Stimulated activated CD4-positive, alpha-beta T cell treated with anti-CD3 and anti-CD28 coated beads, TNF-alpha, amount 100 ng/mL, for 24 hours (primary cell): ENCODE measurements at regions not wholly inside any gene's neighbourhood (a gene's known extent, or its start where the extent isn't known, plus 50 kb on each side); places are given as distances from the start of the nearest gene placed in this dataset.
"Not testable (repeated sequence)": the region's sequence is repeated elsewhere in the genome, so short reads cannot be mapped to it uniquely, and the experiment has no call there.

ENCODE experiments used
- DNase-seq, 3 experiments: peaks; one replicate each; pipeline ENCODE4 v3.0.0-alpha.2; 2020; ENCODE audit warnings: low read depth in 3 of 3

GRCh38 chr9:2394087-2394741 is 227.4 kb upstream of the VLDLR start:
- not testable (repeated sequence) for DNase-seq

GRCh38 chr9:2395814-2396612 is 225.6 kb upstream of the VLDLR start:
- DNase-seq: no peak

GRCh38 chr9:2396622-2397285 is 224.8 kb upstream of the VLDLR start:
- no peak for DNase-seq

- DNase-seq: not testable (repeated sequence)
Observed at GRCh38 chr9:2397875-2398274, 223.7 kb upstream of the VLDLR start.

GRCh38 chr9:2401746-2402145 is 219.8 kb upstream of the VLDLR start:
- not testable (repeated sequence) for DNase-seq

- DNase-seq: no peak
Observed at GRCh38 chr9:2403701-2404100, 217.9 kb upstream of the VLDLR start.

- DNase-seq: no peak
Observed at GRCh38 chr9:2406252-2406651, 215.3 kb upstream of the VLDLR start.

GRCh38 chr9:2407450-2407849 is 214.1 kb upstream of the VLDLR start:
- DNase-seq: no peak

GRCh38 chr9:2411459-2412215 is 209.9 kb upstream of the VLDLR start:
- DNase-seq: no peak

- no peak for DNase-seq
Observed at GRCh38 chr9:2413160-2413805, 208.3 kb upstream of the VLDLR start.

- no peak for DNase-seq
Observed at GRCh38 chr9:2414465-2414864, 207.1 kb upstream of the VLDLR start.

GRCh38 chr9:2415326-2415725 is 206.3 kb upstream of the VLDLR start:
- DNase-seq: no peak

GRCh38 chr9:2417730-2418129 is 203.9 kb upstream of the VLDLR start:
- no peak for DNase-seq

GRCh38 chr9:2418619-2419018 is 203.0 kb upstream of the VLDLR start:
- no peak for DNase-seq

- DNase-seq: no peak
Observed at GRCh38 chr9:2419347-2419746, 202.2 kb upstream of the VLDLR start.

- DNase-seq: no peak
Observed at GRCh38 chr9:2420543-2420942, 201.0 kb upstream of the VLDLR start.

- DNase-seq: no peak
Observed at GRCh38 chr9:2424619-2425033, 197.0 kb upstream of the VLDLR start.

GRCh38 chr9:2425676-2426075 is 195.9 kb upstream of the VLDLR start:
- no peak for DNase-seq

GRCh38 chr9:2427120-2427891 is 194.3 kb upstream of the VLDLR start:
- DNase-seq: no peak

GRCh38 chr9:2439957-2440356 is 181.6 kb upstream of the VLDLR start:
- DNase-seq: no peak

- DNase-seq: not testable (repeated sequence)
Observed at GRCh38 chr9:2443933-2444332, 177.7 kb upstream of the VLDLR start.
